Loucy (cell line): ENCODE measurements at regions not wholly inside any gene's neighbourhood (a gene's known extent, or its start where the extent isn't known, plus 50 kb on each side); places are given as distances from the start of the nearest gene placed in this dataset.

Experiments
- H2AFZ ChIP-seq: fragments of 200-600 bp; sonication (generic); 2 replicates; pipeline ENCODE4 v1.6.0; 2016; ENCODE audit warnings: antibody characterized with exemption, mild to moderate bottlenecking, low read length, moderate library complexity
- H3F3A ChIP-seq: fragments of 200-600 bp; 2 replicates; pipeline ENCODE4 v1.6.0; 2016; ENCODE audit warnings: antibody characterized with exemption, low read depth, mild to moderate bottlenecking
- H3K27me3 ChIP-seq: fragments of 200-600 bp; sonication (generic); 2 replicates; pipeline ENCODE4 v1.6.1; 2014; ENCODE audit warnings: low read length, mild to moderate bottlenecking; ENCODE audit not compliant: insufficient read depth, poor library complexity, severe bottlenecking
- H3K36me3 ChIP-seq: fragments of 200-600 bp; sonication (generic); 2 replicates; pipeline ENCODE4 v1.6.1; 2016; ENCODE audit warnings: low read length; ENCODE audit not compliant: insufficient read depth
- H3K4me1 ChIP-seq: fragments of 200-600 bp; sonication (generic); 2 replicates; pipeline ENCODE4 v1.5.1; 2014; ENCODE audit warnings: low read length, mild to moderate bottlenecking; ENCODE audit not compliant: insufficient read depth, poor library complexity, severe bottlenecking
- H3K4me2 ChIP-seq: fragments of 200-600 bp; sonication (generic); 2 replicates; pipeline ENCODE4 v1.6.0; 2014; ENCODE audit warnings: antibody characterized with exemption, low read length, low read depth, mild to moderate bottlenecking; ENCODE audit not compliant: poor library complexity, severe bottlenecking
- H3K4me3 ChIP-seq: fragments of 200-600 bp; sonication (generic); 2 replicates; pipeline ENCODE4 v1.5.1; 2014; ENCODE audit warnings: low read length, mild to moderate bottlenecking, mixed read lengths; ENCODE audit not compliant: poor library complexity, severe bottlenecking
- H3K79me2 ChIP-seq: fragments of 200-600 bp; sonication (generic); 2 replicates; pipeline ENCODE4 v1.6.1; 2014; ENCODE audit warnings: low read length; ENCODE audit not compliant: insufficient read depth
- H3K9ac ChIP-seq: fragments of 200-600 bp; sonication (generic); 2 replicates; pipeline ENCODE4 v1.6.0; 2014; ENCODE audit warnings: mild to moderate bottlenecking, low read depth, low read length, moderate library complexity; ENCODE audit not compliant: poor library complexity, severe bottlenecking
- H3K9me2 ChIP-seq: fragments of 200-600 bp; sonication (generic); replicated peaks from 2 replicates; pipeline ENCODE4 v1.6.1; 2016; ENCODE audit warnings: low read depth, low read length, mixed read lengths
- H3K9me3 ChIP-seq: fragments of 200-600 bp; sonication (generic); 2 replicates; pipeline ENCODE4 v1.6.1; 2014; ENCODE audit warnings: mild to moderate bottlenecking, antibody characterized with exemption, low read length, low read depth; ENCODE audit not compliant: insufficient read depth
- H4K20me1 ChIP-seq: fragments of 200-600 bp; sonication (generic); 2 replicates; pipeline ENCODE4 v1.6.0; 2014; ENCODE audit warnings: antibody characterized with exemption, low read length, mild to moderate bottlenecking; ENCODE audit not compliant: insufficient read depth, poor library complexity, severe bottlenecking
- CTCF ChIP-seq: fragments of 200-600 bp; sonication (generic); conservative IDR thresholded peaks from 2 replicates; pipeline ENCODE4 v1.5.1; 2014; ENCODE audit warnings: mild to moderate bottlenecking, antibody characterized with exemption, low read length
- EZH2phosphoT487 ChIP-seq: fragments of 200-600 bp; IDR thresholded peaks from 2 replicates; pipeline ENCODE4 v1.6.1; 2018; ENCODE audit warnings: antibody characterized with exemption, mild to moderate bottlenecking, moderate library complexity, borderline replicate concordance

- Histone ChIP-seq H2AFZ (no peak overlapping the region), H3K4me1 (no peaks in the 10 kb centered on the region), H3K4me3 (no peak overlapping the region), H3F3A (no peaks in the 10 kb centered on the region), H3K4me2 (no peak overlapping the region), H3K27me3 (no peaks in the 10 kb centered on the region), H3K9me3 (no peaks in the 10 kb centered on the region), H3K9ac (no peak overlapping the region), H3K79me2 (no peaks in the 10 kb centered on the region), H3K36me3 (no peaks in the 10 kb centered on the region), H3K9me2 (no peaks in the 10 kb centered on the region), H4K20me1 (no peaks in the 10 kb centered on the region)
- TF ChIP-seq CTCF (no peak), EZH2phosphoT487 (no peak)
Measured at GRCh38 chr15:97443101-97443500, 517.4 kb upstream of the ARRDC4 start.

- Histone ChIP-seq H3F3A (no peaks in the 10 kb centered on the region), H3K4me2 (no peak overlapping the region), H3K4me3 (no peak overlapping the region), H3K27me3 (no peaks in the 10 kb centered on the region), H3K4me1 (no peaks in the 10 kb centered on the region), H3K9ac (no peak overlapping the region), H2AFZ (no peak overlapping the region), H3K79me2 (no peaks in the 10 kb centered on the region), H3K9me2 (no peaks in the 10 kb centered on the region), H3K36me3 (no peaks in the 10 kb centered on the region), H3K9me3 (no peaks in the 10 kb centered on the region), H4K20me1 (no peaks in the 10 kb centered on the region)
- TF ChIP-seq CTCF (no peak), EZH2phosphoT487 (no peak)
Measured at GRCh38 chr15:97446138-97446537, 514.4 kb upstream of the ARRDC4 start.

- Histone ChIP-seq H3F3A (no peaks in the 10 kb centered on the region), H3K36me3 (no peaks in the 10 kb centered on the region), H3K27me3 (no peaks in the 10 kb centered on the region), H2AFZ (no peak overlapping the region), H3K9ac (no peak overlapping the region), H3K4me3 (no peak overlapping the region), H4K20me1 (no peaks in the 10 kb centered on the region), H3K79me2 (no peaks in the 10 kb centered on the region), H3K9me2 (no peaks in the 10 kb centered on the region), H3K4me1 (no peaks in the 10 kb centered on the region), H3K9me3 (no peaks in the 10 kb centered on the region), H3K4me2 (no peak overlapping the region)
- no peak for TF ChIP-seq EZH2phosphoT487
- TF ChIP-seq CTCF: no peak
Measured at GRCh38 chr15:97456521-97457202, 503.8 kb upstream of the ARRDC4 start.
